ENCODE measurements at regions not wholly inside any gene's neighbourhood (a gene's known extent, or its start where the extent isn't known, plus 50 kb on each side); places are given as distances from the start of the nearest gene placed in this dataset.

GRCh38 chr11:134559602-134559962 is 147.5 kb upstream of the B3GAT1 start:
- CTCF ChIA-PET: no interaction called here
- POLR2A ChIA-PET: no interaction called here
- no peak for DNase-seq (ENCODE audit: extremely low spot score)
- no peak for TF ChIP-seq CTCF (IDR thresholded peaks at IDR 0.05; ENCODE audit: control extremely low read depth, extremely low read depth, low read depth, missing control alignments)

GRCh38 chr11:134558916-134559601 is 147.0 kb upstream of the B3GAT1 start:
- TF ChIP-seq CTCF (IDR thresholded peaks at IDR 0.05; ENCODE audit: control extremely low read depth, extremely low read depth, low read depth, missing control alignments): no peak
- ChIA-PET POLR2A (no interaction called here), CTCF (no interaction called here)
- no peak for DNase-seq (ENCODE audit: extremely low spot score)

- ChIA-PET POLR2A (no interaction called here), CTCF (no interaction called here)
- no peak for DNase-seq (ENCODE audit: extremely low spot score)
- no peak for TF ChIP-seq CTCF (IDR thresholded peaks at IDR 0.05; ENCODE audit: control extremely low read depth, extremely low read depth, low read depth, missing control alignments)
These were observed 146.3 kb upstream of the B3GAT1 start for GRCh38 chr11:134558258-134558835.

GRCh38 chr11:134557571-134558257 is 145.7 kb upstream of the B3GAT1 start:
- ChIA-PET CTCF (interaction anchor here (1.8 kb wide), 1 partner anchor 13 kb away, joined by 4 read pairs; no protein-coding TSS in a partner anchor), POLR2A (no interaction called here)
- no peak for TF ChIP-seq CTCF (IDR thresholded peaks at IDR 0.05; ENCODE audit: control extremely low read depth, extremely low read depth, low read depth, missing control alignments)
- no peak for DNase-seq (ENCODE audit: extremely low spot score)

- ChIA-PET POLR2A (no interaction called here), CTCF (interaction anchor here (1.8 kb wide), 1 partner anchor 11 kb away, joined by 4 read pairs; no protein-coding TSS in a partner anchor)
- no peak for TF ChIP-seq CTCF (IDR thresholded peaks at IDR 0.05; ENCODE audit: control extremely low read depth, extremely low read depth, low read depth, missing control alignments)
- no peak for DNase-seq (ENCODE audit: extremely low spot score)
These were observed 144.1 kb upstream of the B3GAT1 start for GRCh38 chr11:134556186-134556585.

- DNase-seq (ENCODE audit: extremely low spot score): no peak
- CTCF ChIA-PET: no interaction called here
- POLR2A ChIA-PET: no interaction called here
- TF ChIP-seq CTCF (IDR thresholded peaks at IDR 0.05; ENCODE audit: control extremely low read depth, extremely low read depth, low read depth, missing control alignments): no peak
These were observed 143.5 kb upstream of the B3GAT1 start for GRCh38 chr11:134555510-134555909.

Measured in GM10248 (cell line).